Psoas muscle (tissue), 7 donors: ENCODE measurements at regions not wholly inside any gene's neighbourhood (a gene's known extent, or its start where the extent isn't known, plus 50 kb on each side); places are given as distances from the start of the nearest gene placed in this dataset.

Experiments used
- ATAC-seq, 4 donors: fragments of 200-7000 bp; cut with Tn5 transposase; one replicate each; pipeline ENCODE4 v1.9.1; 2020; ENCODE audit warnings: moderate library complexity in 3 of 4, mild to moderate bottlenecking in 2 of 4
- DNase-seq, 2 donors: peaks; one replicate each; pipeline ENCODE4 v3.0.0-alpha.2; 2020
- H3K27ac ChIP-seq: fragments of 200-600 bp; one replicate; pipeline ENCODE4 v1.8.0; 2022
- H3K27me3 ChIP-seq, 3 donors: fragments of 200-600 bp in 1 of 3; one replicate each; pipeline versions ENCODE4 v1.6.1 to v1.8.0; 2013 to 2022; ENCODE audit warnings: low read length in 2 of 3, mild to moderate bottlenecking in 2 of 3, moderate library complexity in 1 of 3; ENCODE audit not compliant: insufficient read depth in 3 of 3
- H3K36me3 ChIP-seq, 2 donors: fragments of 200-600 bp in 1 of 2; one replicate each; pipeline versions ENCODE4 v1.6.1 to v1.8.0; 2013 to 2022; ENCODE audit warnings: low read depth in 1 of 2, mild to moderate bottlenecking in 1 of 2, moderate library complexity in 1 of 2; ENCODE audit not compliant: insufficient read depth in 1 of 2
- H3K4me1 ChIP-seq: fragments of 200-600 bp; one replicate; pipeline ENCODE4 v1.8.0; 2022
- H3K4me3 ChIP-seq: fragments of 200-600 bp; one replicate; pipeline ENCODE4 v1.8.0; 2022; ENCODE audit warnings: mild to moderate bottlenecking
- H3K9me3 ChIP-seq: fragments of 200-600 bp; one replicate; pipeline ENCODE4 v1.8.0; 2022
- WGBS, 3 donors: extraction: QIAGEN DNeasy Blood & Tissue Kit; methylation state at CpG; one replicate each; pipeline versions ENCODE4 v1.1.6 to v1.1.7; 2013; 5-methylcytosine and 5-hydroxymethylcytosine counted together
- intact Hi-C, 2 donors: fragments of 100-400 bp; cut with DNase I; formaldehyde crosslinking; loops; one replicate each; pipeline versions ENCODE4 v1.11.0 to v1.14.2; 2022
- TF ChIP-seq, protein P1 (sequence below): fragments of 200-600 bp; IDR thresholded peaks from one replicate; pipeline ENCODE4 v1.8.0; 2022; ENCODE audit warnings: antibody characterized with exemption
- donor health status: healthy with polysubstance abuse.
- donor health status: DM: no; HTN: no; CAD: no; lungs with moderate emphysema.
- donor health status: Bipolar disorder and iron deficiency.
- donor health status: healthy.
- donor health status: DM: yes; HTN: yes; CAD: no.
- donor health status: DM: no; HTN: no; CAD: no.
- donor health status: DM: yes; HTN: yes; CAD: no.

GRCh38 chr14:38593476-38593875 is 337.6 kb upstream of the CLEC14A start:
- WGBS, 3 donors, result 22 to 57% (median 33%) methylated on average over 4 of the region's 4 CpGs
- TF ChIP-seq, protein P1, sequence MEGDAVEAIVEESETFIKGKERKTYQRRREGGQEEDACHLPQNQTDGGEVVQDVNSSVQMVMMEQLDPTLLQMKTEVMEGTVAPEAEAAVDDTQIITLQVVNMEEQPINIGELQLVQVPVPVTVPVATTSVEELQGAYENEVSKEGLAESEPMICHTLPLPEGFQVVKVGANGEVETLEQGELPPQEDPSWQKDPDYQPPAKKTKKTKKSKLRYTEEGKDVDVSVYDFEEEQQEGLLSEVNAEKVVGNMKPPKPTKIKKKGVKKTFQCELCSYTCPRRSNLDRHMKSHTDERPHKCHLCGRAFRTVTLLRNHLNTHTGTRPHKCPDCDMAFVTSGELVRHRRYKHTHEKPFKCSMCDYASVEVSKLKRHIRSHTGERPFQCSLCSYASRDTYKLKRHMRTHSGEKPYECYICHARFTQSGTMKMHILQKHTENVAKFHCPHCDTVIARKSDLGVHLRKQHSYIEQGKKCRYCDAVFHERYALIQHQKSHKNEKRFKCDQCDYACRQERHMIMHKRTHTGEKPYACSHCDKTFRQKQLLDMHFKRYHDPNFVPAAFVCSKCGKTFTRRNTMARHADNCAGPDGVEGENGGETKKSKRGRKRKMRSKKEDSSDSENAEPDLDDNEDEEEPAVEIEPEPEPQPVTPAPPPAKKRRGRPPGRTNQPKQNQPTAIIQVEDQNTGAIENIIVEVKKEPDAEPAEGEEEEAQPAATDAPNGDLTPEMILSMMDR, result no peak

DNA sequence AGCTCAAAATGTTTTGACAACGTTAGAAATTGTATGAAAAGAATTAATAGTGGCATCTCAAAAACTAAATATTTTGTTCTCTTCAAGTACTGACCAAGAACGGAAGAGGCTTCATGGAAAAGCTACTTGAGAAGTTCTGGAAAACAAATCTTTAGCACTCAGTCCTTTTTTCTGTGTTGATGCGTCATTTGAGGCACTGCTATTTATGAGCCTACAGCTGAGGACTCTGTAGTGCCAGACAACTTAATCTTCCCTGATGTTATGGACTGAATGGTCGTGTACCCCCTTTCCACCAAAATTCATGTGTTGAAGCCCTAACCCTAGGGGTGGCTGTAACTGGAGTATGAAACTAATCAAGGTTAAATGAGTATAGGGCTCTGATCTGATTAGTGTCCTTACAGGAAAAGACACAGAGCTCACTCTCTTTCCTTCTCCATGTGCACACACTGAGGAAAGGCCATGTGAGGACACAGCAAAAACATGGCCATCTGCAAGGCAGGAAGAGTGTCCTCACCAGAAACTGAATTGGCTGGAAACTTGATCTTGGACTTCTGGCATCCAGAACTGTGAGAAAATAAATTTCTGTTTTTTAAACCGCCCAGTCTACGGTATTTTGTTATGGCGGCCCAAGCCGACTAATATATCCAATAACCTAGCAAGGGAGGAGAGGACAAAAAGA is 337.0 kb upstream of the CLEC14A start:
- DNase-seq, result no peak
- Histone ChIP-seq H3K4me3 (no peak overlapping the region), H3K9me3 (peaks cover 4% of the 10 kb centered on the region), H3K4me1 (peaks cover 3% of the 10 kb centered on the region), H3K36me3 (no peaks in the 10 kb centered on the region), H3K27me3 (no peaks in the 10 kb centered on the region), H3K27ac (no peak overlapping the region)
- WGBS, 3 donors, result 18 to 53% (median 32%) methylated on average over 8 of the region's 8 CpGs
- TF ChIP-seq, protein P1, result no peak
- intact Hi-C loops, result no loop called here
- ATAC-seq, result peak; percentile 13 to 68 (median 47)

More at GRCh38 chr14:38593476-38593875, 337.6 kb upstream of the CLEC14A start:
- no peaks in the 10 kb centered on the region for H3K27me3 ChIP-seq
- intact Hi-C loops, result no loop called here
- ATAC-seq (no peak), DNase-seq (no peak)
- peaks cover 3% of the 10 kb centered on the region for H3K4me1 ChIP-seq
- H3K27ac ChIP-seq, result no peak overlapping the region
- H3K9me3 ChIP-seq, result peaks cover 4% of the 10 kb centered on the region
- no peaks in the 10 kb centered on the region for H3K36me3 ChIP-seq
- H3K4me3 ChIP-seq, result no peak overlapping the region

- WGBS, 3 donors, result 91 to 96% (median 96%) methylated on average over 3 of the region's 3 CpGs
- Histone ChIP-seq H3K36me3 (no peaks in the 10 kb centered on the region), H3K4me3 (no peak overlapping the region), H3K27ac (no peak overlapping the region), H3K9me3 (no peaks in the 10 kb centered on the region), H3K27me3 (no peaks in the 10 kb centered on the region), H3K4me1 (peaks cover 3% of the 10 kb centered on the region)
- intact Hi-C loops, result no loop called here
- TF ChIP-seq, protein P1, result no peak
- ATAC-seq (no peak), DNase-seq (no peak)
Observed at GRCh38 chr14:38589747-38590350, 334.0 kb upstream of the CLEC14A start.

DNA sequence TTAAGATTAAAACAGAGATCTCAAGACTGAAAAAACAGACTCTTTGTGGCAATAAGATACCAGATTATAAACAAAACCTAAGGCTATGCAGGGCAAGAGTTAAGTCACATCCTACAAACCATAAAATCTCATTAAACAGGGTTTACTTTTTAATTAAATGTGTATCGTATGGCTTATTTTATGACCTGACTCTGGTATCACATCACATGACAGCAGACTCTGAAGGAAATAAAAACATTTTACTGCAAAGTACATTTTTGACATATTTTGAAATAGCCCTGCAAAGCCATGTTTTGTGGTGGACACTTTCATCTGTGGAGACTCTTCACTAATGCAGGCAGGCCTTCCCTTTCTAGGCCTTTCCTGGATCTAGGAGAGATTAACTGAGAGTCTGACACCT is 327.6 kb upstream of the CLEC14A start:
- Histone ChIP-seq H3K9me3 (no peaks in the 10 kb centered on the region), H3K4me3 (no peak overlapping the region), H3K36me3 (no peaks in the 10 kb centered on the region), H3K4me1 (no peaks in the 10 kb centered on the region), H3K27me3 (no peaks in the 10 kb centered on the region), H3K27ac (no peak overlapping the region)
- DNase-seq (no peak), ATAC-seq (no peak)
- WGBS, 3 donors, result 75 to 79% (median 75%) methylated on average over 1 of the region's 1 CpG
- intact Hi-C loops, result no loop called here
- TF ChIP-seq, protein P1, result no peak
